ENCODE measurements at regions not wholly inside any gene's neighbourhood (a gene's known extent, or its start where the extent isn't known, plus 50 kb on each side); places are given as distances from the start of the nearest gene placed in this dataset.
A peak's percentile ranks its signal among the peaks of the same experiment; 100 is the strongest.

- TF ChIP-seq PHF8 (conservative IDR thresholded peaks at IDR 0.05; ENCODE audit: low read depth, low read length) (no peak), YY1 (IDR thresholded peaks at IDR 0.05; ENCODE audit: low read depth, low read length) (no peak), CBX8 (IDR thresholded peaks at IDR 0.05; ENCODE audit: borderline replicate concordance, low read depth, low read length) (no peak), POU5F1 (IDR thresholded peaks at IDR 0.05; ENCODE audit: low read depth, low read length) (no peak), TBP (IDR thresholded peaks at IDR 0.05; ENCODE audit: low read depth, low read length) (no peak), RBBP5 (IDR thresholded peaks at IDR 0.05; ENCODE audit: borderline replicate concordance, low read depth, low read length) (no peak), TAF7 (optimal IDR thresholded peaks at IDR 0.05; ENCODE audit: borderline replicate concordance, low read depth, low read length) (no peak), SIN3A (conservative IDR thresholded peaks at IDR 0.05 in 1 of 2, IDR thresholded peaks at IDR 0.05 in 1 of 2; ENCODE audit: low read depth in 1 of 2, low read length in 2 of 2) (no peak), FOSL1 (IDR thresholded peaks at IDR 0.05; ENCODE audit: insufficient read depth, low read depth, low read length) (no peak), ATF2 (IDR thresholded peaks at IDR 0.05; ENCODE audit: low read length) (no peak), TEAD4 (IDR thresholded peaks at IDR 0.05; ENCODE audit: low read depth, low read length) (no peak), BACH1 (IDR thresholded peaks at IDR 0.05; ENCODE audit: low read length) (no peak), ASH2L (IDR thresholded peaks at IDR 0.05; ENCODE audit: low read length) (no peak), EP300 (IDR thresholded peaks at IDR 0.05; ENCODE audit: borderline replicate concordance in 1 of 2, low read depth in 2 of 2, low read length in 2 of 2) (peak in 1 of 2 experiments; percentile 38; a peak in 1 of 3 replicates), EZH2 (IDR thresholded peaks at IDR 0.05; ENCODE audit: low read depth, low read length, severe bottlenecking) (no peak), CHD1 (IDR thresholded peaks at IDR 0.05; ENCODE audit: low read depth, low read length) (no peak), NANOG (IDR thresholded peaks at IDR 0.05; ENCODE audit: insufficient read depth, low read depth, low read length, poor library complexity, severe bottlenecking) (no peak), GABPA (IDR thresholded peaks at IDR 0.05; ENCODE audit: borderline replicate concordance, insufficient read depth, low read length) (0 out of 2 replicates have a peak, but pooled peaks have one; percentile 52), CBX5 (IDR thresholded peaks at IDR 0.05; ENCODE audit: low read depth, low read length) (no peak), KDM1A (IDR thresholded peaks at IDR 0.05; ENCODE audit: borderline replicate concordance, low read length) (no peak), SUZ12 (IDR thresholded peaks at IDR 0.05; ENCODE audit: low read length) (no peak), KDM4A (IDR thresholded peaks at IDR 0.05; ENCODE audit: low read depth, low read length, severe bottlenecking) (no peak), CREB1 (IDR thresholded peaks at IDR 0.05) (no peak)
These were observed 256.3 kb upstream of the SFSWAP start (continued) for GRCh38 chr12:131454418-131455217.

All from H1 (cell line).